ENCODE measurements at regions not wholly inside any gene's neighbourhood (a gene's known extent, or its start where the extent isn't known, plus 50 kb on each side); places are given as distances from the start of the nearest gene placed in this dataset.

GRCh38 chr4:53929311-53929710 is 135.1 kb downstream of the CHIC2 start:
- DNase-seq (ENCODE audit: low read depth) = no peak
- TF ChIP-seq, protein P1, sequence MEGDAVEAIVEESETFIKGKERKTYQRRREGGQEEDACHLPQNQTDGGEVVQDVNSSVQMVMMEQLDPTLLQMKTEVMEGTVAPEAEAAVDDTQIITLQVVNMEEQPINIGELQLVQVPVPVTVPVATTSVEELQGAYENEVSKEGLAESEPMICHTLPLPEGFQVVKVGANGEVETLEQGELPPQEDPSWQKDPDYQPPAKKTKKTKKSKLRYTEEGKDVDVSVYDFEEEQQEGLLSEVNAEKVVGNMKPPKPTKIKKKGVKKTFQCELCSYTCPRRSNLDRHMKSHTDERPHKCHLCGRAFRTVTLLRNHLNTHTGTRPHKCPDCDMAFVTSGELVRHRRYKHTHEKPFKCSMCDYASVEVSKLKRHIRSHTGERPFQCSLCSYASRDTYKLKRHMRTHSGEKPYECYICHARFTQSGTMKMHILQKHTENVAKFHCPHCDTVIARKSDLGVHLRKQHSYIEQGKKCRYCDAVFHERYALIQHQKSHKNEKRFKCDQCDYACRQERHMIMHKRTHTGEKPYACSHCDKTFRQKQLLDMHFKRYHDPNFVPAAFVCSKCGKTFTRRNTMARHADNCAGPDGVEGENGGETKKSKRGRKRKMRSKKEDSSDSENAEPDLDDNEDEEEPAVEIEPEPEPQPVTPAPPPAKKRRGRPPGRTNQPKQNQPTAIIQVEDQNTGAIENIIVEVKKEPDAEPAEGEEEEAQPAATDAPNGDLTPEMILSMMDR (conservative IDR thresholded peaks at IDR 0.05; ENCODE audit: low read depth, low read length) = no peak
- H3K4me3 ChIP-seq (ENCODE audit: low read length) = no peak overlapping the region

GRCh38 chr4:53928825-53929224 is 135.6 kb downstream of the CHIC2 start:
- H3K4me3 ChIP-seq (ENCODE audit: low read length) = no peak overlapping the region
- TF ChIP-seq, protein P1 (conservative IDR thresholded peaks at IDR 0.05; ENCODE audit: low read depth, low read length) = no peak
- DNase-seq (ENCODE audit: low read depth) = no peak

DNA sequence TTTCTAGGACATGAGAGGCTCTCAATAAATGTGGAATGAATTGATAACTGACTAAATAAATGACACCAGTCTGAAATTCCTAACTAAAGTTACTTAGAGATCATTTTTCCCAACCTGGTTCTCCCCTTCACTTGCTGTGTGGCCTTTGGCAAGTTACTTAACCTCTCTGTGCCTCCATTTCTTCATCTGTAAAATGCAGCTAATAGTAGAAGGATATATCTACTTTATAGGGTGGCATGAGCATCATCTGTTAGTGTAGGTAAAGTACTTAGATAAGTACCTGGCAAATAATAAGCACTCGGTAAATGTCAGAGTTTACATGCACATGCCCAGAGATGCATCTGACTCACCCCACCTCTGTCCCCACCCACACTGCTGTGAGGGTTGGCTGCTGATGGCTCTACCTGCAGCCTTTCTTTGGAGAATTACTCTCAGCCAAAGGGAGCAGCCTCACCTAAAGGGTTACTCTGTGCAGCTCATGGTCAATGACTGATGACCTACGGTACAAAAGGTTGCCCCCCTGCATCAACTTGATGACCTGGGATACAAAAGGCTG is 139.3 kb downstream of the CHIC2 start:
- no peak for DNase-seq (ENCODE audit: low read depth)
- TF ChIP-seq, protein P1 (conservative IDR thresholded peaks at IDR 0.05; ENCODE audit: low read depth, low read length) = no peak
- no peak overlapping the region for H3K4me3 ChIP-seq (ENCODE audit: low read length)

DNA sequence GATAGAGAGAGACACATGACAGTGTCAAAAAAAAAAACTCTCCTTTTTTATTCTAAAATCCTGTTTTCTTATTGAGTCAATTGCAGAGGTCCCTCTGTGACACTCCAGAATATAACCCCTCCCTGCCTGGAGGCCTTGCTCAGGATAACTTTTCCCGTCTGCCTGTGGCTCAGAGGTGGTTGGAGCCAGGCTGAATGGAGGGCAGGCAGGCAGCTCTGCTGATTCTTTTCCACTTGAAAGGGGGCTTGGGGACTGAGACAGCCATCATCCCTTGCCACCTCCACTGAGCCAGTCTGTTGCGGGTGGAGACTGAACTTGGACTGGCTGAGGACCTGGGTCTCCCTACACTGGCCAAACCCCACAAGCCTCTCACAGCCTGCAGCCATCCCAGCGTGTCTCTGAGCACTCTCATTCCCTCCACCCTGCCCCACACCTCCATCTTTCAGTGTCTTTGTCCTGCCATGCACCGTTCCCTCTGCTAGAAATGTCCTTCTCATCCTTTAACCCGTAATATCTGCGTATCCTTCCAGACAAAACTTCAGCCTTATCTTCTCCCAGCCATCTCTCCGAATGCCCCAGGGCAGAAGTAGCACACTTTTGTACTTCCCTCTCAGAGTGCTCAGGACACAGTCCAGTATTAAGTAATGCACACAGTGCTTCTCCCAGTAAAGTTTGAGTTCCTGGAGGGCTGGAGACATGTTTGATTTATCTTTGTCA is 139.9 kb downstream of the CHIC2 start:
- no peak for DNase-seq (ENCODE audit: low read depth)
- no peak overlapping the region for H3K4me3 ChIP-seq (ENCODE audit: low read length)
- TF ChIP-seq, protein P1 (conservative IDR thresholded peaks at IDR 0.05; ENCODE audit: low read depth, low read length) = no peak

- TF ChIP-seq, protein P1 (conservative IDR thresholded peaks at IDR 0.05; ENCODE audit: low read depth, low read length) = no peak
- no peak overlapping the region for H3K4me3 ChIP-seq (ENCODE audit: low read length)
- DNase-seq (ENCODE audit: low read depth) = no peak
These were observed 140.5 kb downstream of the CHIC2 start for GRCh38 chr4:53923921-53924320.

DNA sequence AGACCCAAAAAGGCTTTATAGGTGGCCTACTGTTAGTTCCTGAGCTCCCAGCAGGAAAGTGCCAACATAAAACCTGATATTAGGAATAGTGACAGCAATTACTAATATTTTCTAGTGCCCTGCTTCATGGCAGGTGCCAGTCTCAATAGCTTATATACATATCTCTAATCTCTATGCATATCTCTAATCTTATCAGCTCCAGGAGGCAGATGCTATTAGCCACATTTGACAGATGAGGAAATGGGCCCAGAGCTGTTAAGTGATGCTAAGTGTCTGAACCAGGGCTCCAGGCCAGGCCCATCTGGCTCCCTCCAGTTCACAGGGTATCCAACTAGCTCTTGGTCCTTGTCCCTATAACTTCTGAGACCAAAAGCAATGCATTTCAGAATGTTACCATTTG is 142.5 kb downstream of the CHIC2 start:
- no peak overlapping the region for H3K4me3 ChIP-seq (ENCODE audit: low read length)
- no peak for DNase-seq (ENCODE audit: low read depth)
- TF ChIP-seq, protein P1 (conservative IDR thresholded peaks at IDR 0.05; ENCODE audit: low read depth, low read length) = no peak

DNA sequence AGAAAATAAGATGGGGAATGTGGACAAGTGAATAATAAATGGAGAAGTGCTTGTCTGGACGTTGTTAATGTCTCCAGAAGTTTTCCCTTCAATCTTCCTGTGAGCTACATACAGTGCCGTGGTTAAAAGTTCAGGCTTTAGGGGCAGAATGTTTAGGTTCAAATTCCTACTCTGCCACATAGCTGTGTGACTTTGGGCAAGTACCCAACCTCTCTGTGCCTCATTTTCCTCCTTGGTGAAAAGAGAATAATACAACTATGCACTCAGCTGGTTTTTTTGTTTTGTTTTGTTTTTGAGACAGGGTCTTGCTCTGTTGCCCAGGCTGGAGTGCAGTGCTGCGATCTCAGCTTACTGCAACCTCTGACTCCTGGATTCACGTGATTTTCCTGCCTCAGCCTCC is 143.5 kb downstream of the CHIC2 start:
- no peak overlapping the region for H3K4me3 ChIP-seq (ENCODE audit: low read length)
- TF ChIP-seq, protein P1 (conservative IDR thresholded peaks at IDR 0.05; ENCODE audit: low read depth, low read length) = no peak
- DNase-seq (ENCODE audit: low read depth) = no peak

Measured in retinal pigment epithelial cell (primary cell).